NCI-H1930 (cell line): ENCODE measurements at regions not wholly inside any gene's neighbourhood (a gene's known extent, or its start where the extent isn't known, plus 50 kb on each side); places are given as distances from the start of the nearest gene placed in this dataset.

Experiments
- DNase-seq, 2 experiments: peaks; one replicate each; lab custom pipeline; 2025; lab: John Stamatoyannopoulos, UW

DNA sequence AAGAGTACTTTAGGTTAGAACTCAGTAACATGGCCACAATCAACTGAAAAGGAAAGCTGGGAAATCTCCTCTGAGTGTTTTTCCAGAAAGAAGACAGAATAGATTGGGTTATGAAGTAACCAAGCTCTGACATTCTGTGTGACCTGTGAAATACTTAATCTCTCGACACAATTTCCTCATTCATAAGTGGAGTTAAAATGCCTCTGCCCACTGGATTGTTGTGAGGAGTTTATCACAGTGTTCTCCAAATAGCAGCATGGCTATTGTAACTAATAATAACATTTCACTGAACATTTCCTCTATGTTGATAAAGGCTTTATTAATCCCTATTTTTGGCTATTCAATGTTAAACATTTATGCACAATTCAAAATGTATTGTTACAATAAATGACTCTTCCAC lies 311.0 kb downstream of the GABRB2 start:
- DNase-seq: no peak

DNA sequence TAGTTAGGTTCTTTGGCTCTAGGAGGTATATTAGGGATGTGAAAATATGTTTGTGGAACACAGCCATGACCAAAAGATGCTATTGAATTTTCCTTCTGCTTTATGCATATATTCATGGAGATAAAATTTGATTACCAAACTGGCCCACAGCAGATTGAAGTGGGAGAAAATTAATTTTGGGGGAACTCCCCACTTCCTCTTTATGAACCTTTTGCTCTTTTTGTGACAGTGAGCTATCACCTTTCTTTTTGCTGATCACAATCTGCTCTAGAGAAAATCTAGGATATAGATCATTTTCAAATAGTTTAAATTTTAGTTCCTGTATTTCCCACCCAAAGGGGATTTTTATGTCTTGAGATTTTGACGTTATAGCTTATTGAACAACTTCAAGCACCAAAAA lies 313.0 kb downstream of the GABRB2 start:
- DNase-seq: no peak

DNA sequence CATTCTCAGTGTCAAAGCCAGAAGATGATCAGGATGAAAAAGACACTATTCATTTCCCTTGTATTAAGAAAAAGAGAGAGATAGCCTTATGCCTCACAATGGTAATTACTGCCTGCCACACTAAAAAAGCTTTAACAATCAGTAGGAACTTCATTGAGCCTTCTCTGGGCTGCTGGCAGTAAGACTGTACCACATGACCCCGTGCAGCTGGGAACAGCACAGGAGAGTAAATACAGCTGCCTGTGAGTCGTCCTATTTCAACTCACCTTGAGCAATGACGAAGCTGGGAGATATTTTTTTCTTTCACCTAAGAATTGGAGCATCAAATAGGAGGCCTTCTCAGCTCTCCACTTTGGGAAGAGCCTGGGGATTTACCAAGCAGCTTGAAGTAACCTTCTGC lies 316.3 kb downstream of the GABRB2 start:
- no peak for DNase-seq

DNA sequence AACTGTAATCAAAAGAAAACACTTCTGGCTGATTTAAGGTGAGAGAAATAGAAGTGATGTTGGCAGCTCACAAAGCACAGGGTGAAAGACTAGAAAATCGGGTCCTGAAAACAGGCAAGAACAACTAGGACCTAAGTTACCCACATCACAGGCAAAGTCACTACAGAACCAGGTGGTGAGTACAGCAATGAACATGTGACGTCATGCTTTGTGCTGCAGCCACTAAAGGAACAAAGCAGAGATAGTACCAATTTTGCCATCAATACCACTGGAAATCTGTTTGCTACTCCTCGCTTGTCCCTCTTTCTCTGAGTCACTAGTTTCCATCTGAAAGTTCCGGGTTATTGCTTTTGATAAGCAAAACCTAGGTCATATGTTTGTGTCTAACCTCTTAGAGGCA lies 326.7 kb downstream of the GABRB2 start:
- DNase-seq: no peak

DNA sequence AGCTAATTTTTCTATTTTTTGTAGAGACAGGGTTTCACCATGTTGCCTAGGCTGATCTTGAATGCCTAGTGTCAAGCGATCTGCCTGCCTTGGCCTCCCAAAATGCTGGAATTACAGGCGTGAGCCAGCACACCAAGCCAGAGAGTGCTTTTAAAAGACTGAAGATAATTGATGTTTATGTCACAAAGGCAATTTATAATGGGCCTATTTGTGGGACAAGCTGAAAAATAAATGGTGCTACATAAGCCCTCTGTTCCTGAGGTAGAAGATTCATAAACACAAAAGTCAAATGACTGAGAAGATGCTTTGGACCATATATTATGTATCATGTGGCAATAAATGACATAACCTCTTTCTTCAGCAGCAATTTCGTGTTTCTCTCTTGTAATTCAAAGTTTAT lies 329.6 kb downstream of the GABRB2 start:
- DNase-seq: no peak

DNA sequence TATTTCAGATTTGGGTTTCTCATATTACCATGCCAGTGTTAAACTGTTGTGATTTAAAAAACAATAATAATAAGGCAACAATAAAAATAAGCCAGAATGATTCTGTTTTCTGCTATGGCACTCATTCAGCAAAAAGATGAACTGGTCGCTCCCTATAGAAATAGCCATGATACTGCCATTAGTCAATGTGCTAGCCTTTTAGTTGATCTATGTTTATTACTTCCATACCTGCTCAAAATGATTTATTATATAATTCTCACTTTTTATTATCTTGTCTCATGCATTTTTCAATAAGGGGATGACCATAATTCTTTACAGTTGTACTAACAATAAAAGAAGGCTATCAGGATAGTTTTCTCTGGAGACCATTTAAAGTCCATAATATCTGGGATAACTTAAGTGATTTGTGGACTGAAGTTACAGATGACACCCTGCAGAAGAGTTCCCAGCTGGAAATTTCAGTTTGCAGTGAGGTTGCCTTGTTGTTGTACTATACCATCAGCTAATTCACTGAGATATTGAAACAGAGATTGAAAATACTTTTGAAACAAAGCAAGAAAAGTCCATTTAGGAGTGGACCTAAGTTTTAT lies 334.3 kb downstream of the GABRB2 start:
- DNase-seq: no peak

DNA sequence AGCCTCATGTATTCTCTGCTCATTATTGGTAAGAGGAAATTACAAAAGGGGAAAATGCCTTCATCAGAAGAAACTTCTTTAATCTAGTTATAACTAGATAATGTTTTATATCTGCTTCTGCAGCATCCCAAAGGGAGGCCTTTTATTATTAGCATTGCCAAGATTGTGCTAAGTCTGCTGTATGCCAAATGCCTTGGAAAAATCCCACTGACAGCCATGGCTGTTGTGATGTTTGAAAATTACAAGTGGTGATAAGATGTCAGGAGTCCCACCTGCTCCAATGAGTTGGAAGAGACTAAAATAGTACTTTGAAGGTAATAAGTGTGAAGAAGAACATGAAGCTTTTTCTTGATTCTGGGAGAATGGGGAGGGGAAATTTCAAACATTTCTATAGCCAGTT lies 345.0 kb downstream of the GABRB2 start:
- DNase-seq: no peak

DNA sequence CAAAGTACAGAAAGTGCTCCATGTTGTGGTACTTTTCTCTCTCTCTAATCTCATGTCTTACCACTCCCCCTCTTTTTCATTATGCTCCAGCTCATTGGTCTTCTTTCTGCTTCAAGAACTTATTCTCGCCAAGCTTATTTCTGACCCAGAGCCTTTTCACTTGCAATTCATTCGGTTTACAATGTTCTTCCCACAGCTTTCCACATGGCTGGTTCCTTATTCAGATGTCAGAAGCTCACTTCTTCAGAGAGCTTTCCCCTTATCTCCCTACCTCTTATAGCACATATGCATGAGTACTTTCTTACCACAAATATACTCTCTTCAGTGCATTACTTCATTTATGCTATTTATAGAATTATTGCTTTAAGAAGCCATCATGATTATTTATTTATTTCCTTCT lies 338.8 kb upstream of the ATP10B start:
- DNase-seq: no peak

DNA sequence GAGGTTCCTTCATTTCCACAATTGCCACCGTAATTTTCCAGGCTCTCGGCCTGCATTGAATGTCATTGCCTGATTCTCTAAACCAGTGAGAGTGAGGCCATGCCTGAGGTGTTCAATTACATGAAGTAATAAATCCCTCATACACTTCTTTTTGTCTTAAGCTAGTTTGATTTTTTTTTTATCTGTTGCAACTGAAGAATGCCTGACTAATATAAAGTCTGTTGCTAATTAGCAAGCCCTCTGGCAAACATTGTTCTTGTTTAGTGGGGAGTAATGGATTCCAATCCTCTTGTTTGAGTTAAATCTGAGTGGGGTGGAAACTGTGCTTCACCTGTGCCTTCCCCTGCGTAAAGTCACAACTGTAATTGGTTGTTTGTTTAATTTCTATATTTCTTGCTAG lies 338.1 kb upstream of the ATP10B start:
- no peak for DNase-seq

DNA sequence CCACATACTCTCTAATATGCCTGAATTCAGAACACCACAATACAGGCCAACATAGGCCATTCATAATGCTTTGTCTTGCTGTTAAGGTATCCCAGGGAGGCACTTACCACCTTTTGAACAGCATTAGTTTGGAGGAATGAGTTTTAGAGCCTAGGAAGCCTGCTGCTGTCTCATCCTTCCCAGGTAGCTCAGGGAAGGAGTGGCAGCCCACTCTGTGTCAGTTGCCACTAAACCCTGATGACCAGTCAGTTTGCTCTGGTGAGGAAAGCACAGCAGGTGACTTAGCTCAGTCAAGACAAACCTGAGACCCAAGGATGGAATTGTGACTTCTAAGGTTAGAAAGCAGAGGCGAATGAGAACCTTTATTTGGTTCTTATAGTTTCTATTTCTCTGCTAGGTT lies 337.4 kb upstream of the ATP10B start:
- DNase-seq: no peak

DNA sequence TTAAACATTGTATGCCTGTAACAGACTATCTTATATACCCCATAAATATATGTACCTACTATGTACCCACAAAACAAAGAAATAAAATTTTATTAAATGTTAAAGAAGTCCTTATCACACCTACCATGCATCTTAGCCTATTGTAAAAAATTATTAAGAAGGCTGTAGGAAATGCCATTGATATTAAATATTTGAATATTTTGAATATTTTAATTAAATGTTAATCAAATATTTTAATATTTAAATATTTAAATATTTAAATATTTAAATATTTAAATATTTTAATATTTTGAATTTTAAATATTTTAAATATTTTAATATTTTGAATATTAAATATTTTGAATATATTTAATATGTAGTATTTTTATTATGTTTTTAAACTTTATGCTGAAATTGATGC lies 331.5 kb upstream of the ATP10B start:
- no peak for DNase-seq

DNA sequence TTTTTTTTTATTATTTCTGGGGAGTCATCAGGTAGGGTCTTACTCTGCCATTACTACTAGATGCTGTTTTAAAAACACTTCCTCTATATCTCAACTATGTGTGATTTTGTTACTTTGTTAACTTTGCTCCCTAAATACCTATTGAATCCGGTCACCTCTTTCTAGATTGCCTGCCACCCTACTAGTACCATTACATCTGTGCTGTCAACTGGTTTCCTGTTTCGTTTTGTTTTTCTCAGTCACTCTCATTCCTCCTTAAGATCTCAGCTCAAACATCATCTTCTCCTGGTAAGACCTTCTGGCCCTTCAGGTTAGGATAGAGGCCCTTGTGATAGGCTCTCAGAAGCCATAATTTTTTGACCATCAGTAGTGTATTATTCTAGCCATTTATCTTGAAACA lies 324.2 kb upstream of the ATP10B start:
- DNase-seq: no peak

DNA sequence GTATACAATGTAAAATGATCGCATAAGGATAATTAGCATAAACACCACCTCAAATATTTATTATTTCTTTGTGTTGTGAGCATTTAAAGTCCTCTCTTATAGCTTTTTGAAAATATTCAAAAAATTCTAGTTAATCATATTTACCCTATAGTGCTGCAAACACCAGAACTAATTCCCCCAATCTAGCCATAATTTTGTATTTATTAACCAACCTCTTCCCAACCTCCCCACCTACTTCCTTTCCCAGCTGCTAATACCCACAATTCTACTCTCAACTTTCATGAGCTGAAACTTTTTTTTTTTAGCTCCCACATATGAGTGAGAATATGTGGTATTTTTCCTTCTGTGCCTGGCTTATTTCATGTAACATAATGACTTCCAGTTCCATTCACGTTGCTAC lies 317.8 kb upstream of the ATP10B start:
- no peak for DNase-seq

DNA sequence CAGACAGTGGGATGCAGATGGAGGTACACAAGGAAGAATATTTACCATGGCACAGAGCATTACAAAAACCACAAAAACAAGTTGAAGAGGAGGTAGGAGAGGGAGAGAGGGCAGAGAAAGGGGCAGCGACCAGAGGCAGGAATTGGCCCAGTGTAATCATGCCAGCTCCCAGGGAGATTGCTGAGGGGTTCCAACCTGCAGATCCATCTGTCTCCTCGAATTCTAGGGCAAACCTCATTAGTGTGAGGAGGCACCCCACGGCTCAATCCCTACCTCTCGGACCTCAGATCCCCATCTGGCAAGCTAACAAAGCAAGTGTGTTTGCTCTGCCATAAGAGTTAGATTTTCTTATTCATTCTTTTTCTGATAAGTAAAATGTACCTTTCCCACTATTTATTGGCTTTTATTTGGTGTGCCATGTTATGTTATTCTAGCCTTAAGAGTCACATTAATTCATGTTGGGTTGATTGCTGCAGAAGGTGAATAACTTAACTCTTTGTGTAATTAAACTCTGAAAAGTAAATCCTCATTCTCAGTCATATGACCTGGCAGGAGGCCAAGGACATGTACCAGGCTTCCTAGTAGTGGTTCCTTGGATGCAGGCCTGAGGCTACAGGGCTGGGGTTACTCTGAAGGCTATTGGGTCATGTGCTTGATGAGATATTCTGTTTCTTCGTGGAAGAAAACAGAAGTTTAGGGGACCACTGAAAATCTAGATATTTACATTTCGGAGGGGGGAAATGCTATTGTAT lies 315.2 kb upstream of the ATP10B start:
- DNase-seq: no peak

DNA sequence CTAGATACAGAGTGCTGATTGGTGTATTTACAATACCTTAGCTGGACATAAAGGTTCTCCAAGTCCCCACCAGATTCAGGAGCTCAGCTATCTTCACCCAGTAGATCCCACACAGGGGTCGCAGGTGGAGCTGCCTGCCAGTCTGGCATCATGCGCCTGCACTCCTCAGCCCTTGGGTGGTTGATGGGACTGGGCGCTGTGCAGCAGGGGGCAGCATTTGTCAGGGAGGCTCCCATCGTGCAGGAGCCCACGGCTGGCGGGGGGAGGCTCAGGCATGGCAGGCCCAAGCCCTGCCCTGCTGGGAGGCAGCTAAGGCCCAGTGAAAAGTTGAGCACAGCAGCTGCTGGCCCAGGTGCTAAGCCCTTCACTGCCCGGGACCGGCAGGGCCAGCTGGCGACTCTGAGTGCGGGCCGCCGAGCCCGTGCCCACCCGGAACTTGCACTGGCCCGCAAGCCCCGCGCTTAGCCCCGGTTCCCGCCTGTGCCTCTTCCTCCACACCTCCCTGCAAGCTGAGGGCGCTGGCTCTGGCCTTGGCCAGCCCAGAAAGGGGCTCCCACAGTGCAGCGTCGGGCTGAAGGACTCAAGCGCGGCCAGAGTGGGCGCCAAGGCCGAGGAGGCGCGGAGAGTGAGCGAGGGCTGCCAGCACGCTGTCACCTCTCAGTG lies 314.1 kb upstream of the ATP10B start:
- no peak for DNase-seq

DNA sequence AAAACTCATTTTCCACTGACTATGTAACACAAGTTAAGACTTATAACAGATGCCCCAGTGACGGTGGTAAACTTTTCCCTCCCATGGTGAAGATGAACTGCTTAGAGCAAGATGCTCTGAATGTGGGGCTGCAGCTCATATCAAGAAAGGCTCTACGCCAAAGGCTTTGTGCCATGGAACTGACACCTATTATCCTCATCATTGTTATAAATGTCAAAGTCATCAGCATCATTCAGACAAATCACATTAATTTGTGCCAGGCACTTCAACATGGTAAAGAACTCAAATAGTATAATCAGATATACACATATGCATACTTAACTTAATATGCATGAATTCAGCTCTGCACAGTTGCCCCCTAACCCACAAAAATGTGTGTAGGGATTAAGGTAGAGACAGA lies 305.9 kb upstream of the ATP10B start:
- no peak for DNase-seq

DNA sequence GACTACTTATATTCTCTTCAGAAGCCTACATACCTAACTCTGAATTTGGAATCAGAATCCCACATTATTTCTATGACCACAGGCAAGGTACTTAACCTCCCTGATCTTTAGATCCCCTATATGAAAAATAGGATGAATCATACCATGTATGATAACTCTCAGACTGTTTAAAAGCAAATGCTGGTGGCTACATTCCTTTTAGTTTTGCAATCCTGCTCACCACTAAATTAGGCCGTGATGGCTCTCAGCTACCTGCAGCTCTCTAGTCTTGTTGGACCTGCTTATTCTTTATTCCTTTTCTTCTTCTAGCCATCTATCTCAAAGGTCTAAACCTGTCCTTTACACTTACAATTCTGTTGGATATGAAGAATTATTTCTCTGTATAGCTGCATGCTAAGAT lies 303.4 kb upstream of the ATP10B start:
- DNase-seq: no peak

DNA sequence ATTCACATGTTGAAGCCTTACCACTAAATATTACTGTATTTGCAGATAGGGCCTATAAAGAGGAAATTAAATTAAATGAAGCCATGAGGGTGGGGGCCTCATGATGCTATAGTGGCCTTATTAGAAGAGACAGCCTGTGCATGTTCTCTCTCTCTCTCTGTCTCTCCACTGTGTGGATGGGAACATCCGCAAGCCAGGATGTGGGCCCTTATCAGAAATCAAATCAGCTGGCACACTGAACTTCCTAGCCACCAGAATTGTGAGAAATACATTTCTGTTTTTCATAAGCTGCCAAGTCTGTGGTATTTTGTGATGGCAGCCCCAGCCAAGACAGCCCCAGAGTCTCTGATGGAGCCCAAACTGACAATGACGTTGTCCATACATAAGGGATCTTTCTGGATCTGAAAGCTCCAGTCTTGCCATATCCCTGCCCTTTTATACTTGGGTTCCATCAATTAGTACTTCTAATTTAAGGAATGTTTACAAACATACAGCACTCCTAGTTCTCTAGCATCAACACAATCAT lies 300.5 kb upstream of the ATP10B start:
- DNase-seq: no peak

DNA sequence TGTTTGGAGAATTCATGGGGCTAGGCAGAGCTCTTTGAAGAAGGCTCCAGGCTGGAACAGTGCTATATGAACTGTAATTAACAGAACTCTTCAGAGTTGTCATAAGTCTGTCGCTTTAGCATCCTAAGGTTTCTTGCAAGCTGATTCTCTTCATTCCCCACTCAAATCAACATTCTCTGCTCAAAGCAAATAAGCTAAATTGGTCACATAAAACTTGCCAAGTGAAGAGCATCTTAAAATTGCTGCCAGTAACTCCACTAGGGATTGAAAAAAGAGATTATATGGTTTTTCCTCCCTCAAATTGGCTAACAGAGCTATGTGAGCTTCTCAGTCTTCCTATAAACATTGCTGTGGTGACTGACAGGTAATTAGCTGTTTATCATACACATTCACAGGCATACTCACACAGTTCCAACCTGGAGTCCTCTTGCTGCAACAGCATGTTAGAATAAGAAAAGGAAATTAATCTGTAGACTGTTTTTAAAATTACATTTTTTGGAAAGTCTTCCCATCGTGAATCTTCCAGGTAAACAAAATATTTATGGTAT lies 298.5 kb upstream of the ATP10B start:
- no peak for DNase-seq

DNA sequence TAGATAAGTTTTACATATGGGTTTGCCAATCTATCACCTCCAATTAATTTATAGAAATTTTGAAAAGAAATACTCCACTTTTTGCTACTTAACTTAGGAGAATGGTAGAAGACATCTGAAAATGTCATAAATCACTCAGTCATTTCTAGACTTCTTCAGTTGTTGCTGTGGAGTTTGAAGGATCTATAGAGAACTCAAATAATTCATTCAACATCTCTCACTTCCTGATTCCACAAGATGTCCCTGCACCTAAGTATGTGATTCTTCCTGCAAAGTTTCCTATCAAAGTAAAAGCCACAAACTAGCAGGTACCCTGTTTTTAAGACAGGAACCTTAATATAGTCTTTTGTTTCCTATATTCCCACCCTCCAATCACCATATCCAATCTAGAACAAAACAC lies 297.1 kb upstream of the ATP10B start:
- DNase-seq: no peak

DNA sequence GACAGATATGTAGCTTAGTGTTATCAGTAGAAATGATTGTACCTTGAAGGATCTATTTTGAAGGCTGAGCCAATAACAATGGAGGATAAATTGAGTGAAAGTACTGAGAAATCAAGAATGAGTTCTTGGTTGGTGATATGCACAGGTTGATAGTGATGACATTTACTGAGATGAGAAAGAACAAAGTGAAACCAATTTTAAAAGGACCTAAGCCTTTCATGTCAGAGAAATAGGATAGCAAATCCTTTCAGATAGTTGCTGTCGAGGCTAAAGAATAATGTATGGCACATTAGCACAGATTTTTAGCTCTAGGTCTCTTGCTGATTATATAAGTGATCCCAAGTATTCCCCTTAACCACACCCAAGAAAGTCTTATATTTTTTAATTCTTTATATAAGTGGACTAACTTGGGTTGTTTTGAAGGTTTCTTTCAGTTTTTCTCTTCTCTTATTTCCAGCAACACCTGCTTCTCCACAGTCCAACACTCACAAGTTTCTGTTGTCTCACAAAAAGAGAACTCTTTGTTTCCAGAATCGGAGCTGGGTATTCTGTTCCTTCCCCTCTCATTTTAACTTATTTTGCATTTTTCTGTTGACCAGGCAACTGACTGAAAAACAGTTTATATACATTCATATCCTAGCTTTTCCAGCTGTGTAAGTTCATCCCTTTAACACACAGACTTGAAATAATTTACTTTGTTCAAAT lies 286.9 kb upstream of the ATP10B start:
- no peak for DNase-seq

DNA sequence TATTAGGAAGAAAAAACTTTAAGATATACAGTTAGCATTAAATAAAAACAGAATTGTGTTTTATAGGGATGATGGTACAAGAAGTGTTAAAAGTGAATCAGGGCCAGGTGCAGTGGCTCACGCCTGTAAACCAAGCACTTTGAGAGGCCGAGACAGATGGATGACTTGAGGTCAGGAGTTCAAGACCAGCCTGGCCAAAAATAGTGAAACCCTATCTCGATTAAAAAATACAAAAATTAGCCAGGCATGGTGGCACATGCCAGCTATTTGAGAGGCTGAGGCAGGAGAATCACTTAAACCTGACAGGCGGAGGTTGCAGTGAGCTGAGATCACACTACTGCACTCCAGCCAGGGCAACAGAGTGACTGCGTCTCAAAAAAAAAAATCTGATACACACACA lies 282.9 kb upstream of the ATP10B start:
- no peak for DNase-seq

DNA sequence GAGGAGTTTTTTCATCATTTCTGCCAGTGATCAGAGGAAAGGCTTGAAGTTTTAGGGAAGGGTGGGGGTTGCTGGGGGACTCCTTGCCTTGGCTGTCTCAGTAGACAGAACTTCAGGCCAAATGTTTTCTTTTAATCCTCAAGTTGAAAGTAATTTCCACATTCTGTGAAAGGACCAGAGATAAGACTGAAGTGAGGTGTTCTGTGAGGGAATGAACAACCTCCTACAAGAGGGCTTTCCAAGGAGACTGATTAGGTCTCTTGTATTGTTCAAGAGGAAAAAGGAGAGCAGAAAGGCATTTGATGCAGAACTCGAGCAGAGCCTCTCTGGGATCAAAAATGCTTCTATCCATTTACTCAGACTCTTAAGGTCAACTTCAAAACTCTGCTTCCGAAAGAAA lies 282.1 kb upstream of the ATP10B start:
- DNase-seq: no peak
